Endodermal cell (in vitro differentiated cells): ENCODE measurements at regions not wholly inside any gene's neighbourhood (a gene's known extent, or its start where the extent isn't known, plus 50 kb on each side); places are given as distances from the start of the nearest gene placed in this dataset.

Experiments
- DNase-seq: peaks from one replicate; pipeline ENCODE4 v3.0.0-alpha.2; 2017
- H3K27ac ChIP-seq: 2 replicates; pipeline ENCODE4 v1.5.1; 2013; ENCODE audit warnings: mild to moderate bottlenecking, low read depth, low read length, moderate library complexity
- H3K27me3 ChIP-seq: 2 replicates; pipeline ENCODE4 v1.6.1; 2013; ENCODE audit warnings: mild to moderate bottlenecking, low read length, moderate library complexity; ENCODE audit not compliant: insufficient read depth, control insufficient read depth, poor library complexity, severe bottlenecking
- H3K36me3 ChIP-seq: 2 replicates; pipeline ENCODE4 v1.7.0; 2013; ENCODE audit warnings: mild to moderate bottlenecking, low read length, moderate library complexity; ENCODE audit not compliant: control insufficient read depth, insufficient read depth
- H3K4me1 ChIP-seq: one replicate; pipeline ENCODE4 v1.7.0; 2013; ENCODE audit warnings: low read length; ENCODE audit not compliant: control insufficient read depth, insufficient read depth
- H3K4me3 ChIP-seq: 2 replicates; pipeline ENCODE4 v1.5.1; 2013; ENCODE audit warnings: mild to moderate bottlenecking, low read length, moderate library complexity
- H3K9ac ChIP-seq: 2 replicates; pipeline ENCODE4 v1.6.1; 2013; ENCODE audit warnings: mild to moderate bottlenecking, low read length, moderate library complexity; ENCODE audit not compliant: poor library complexity, severe bottlenecking; ENCODE audit errors: extremely low read depth
- H3K9me3 ChIP-seq: 2 replicates; pipeline ENCODE4 v1.6.1; 2013; ENCODE audit warnings: mild to moderate bottlenecking, low read length, moderate library complexity; ENCODE audit not compliant: control insufficient read depth
- H3K27ac Mint-ChIP-seq: 2 replicates; pipeline ENCODE4 v1.8.0; 2020; ENCODE audit warnings: mixed read lengths
- H3K27me3 Mint-ChIP-seq: 2 replicates; pipeline ENCODE4 v1.8.0; 2021; ENCODE audit warnings: mild to moderate bottlenecking, mixed read lengths; ENCODE audit not compliant: insufficient read depth
- H3K36me3 Mint-ChIP-seq: 2 replicates; pipeline ENCODE4 v1.8.0; 2020; ENCODE audit warnings: low read depth, mixed read lengths
- H3K4me1 Mint-ChIP-seq: 2 replicates; pipeline ENCODE4 v1.8.0; 2020; ENCODE audit warnings: mixed read lengths
- H3K4me3 Mint-ChIP-seq: 2 replicates; pipeline ENCODE4 v1.8.0; 2020; ENCODE audit warnings: mild to moderate bottlenecking, moderate library complexity, mixed read lengths
- H3K9me3 Mint-ChIP-seq: 2 replicates; pipeline ENCODE4 v1.8.0; 2020; ENCODE audit warnings: mild to moderate bottlenecking, mixed read lengths
- CTCF ChIP-seq: fragments of 200-600 bp; sonication (generic); conservative IDR thresholded peaks from 2 replicates; pipeline ENCODE4 v1.5.0; 2021; ENCODE audit warnings: antibody characterized with exemption, mild to moderate bottlenecking
- WGBS, 2 experiments: methylation state at CpG; one replicate each; pipeline versions ENCODE4 v1.1.5 to v1.1.7; 2013; ENCODE audit warnings: missing lambda C conversion rate in 2 of 2, mixed read lengths in 1 of 2; ENCODE audit not compliant: insufficient coverage in 1 of 2, insufficient read length in 1 of 2; 5-methylcytosine and 5-hydroxymethylcytosine counted together

GRCh38 chr4:33072298-33073089 lies 2352.3 kb downstream of the PCDH7 start:
- Histone ChIP-seq H3K9ac (no peak overlapping the region), H3K4me1 (no peaks in the 10 kb centered on the region), H3K27ac (no peak overlapping the region), H3K36me3 (no peaks in the 10 kb centered on the region), H3K9me3 (no peaks in the 10 kb centered on the region), H3K4me3 (no peak overlapping the region), H3K27me3 (no peaks in the 10 kb centered on the region)
- H3K4me1 Mint-ChIP-seq, result no peaks in the 10 kb centered on the region
- no peaks in the 10 kb centered on the region for H3K36me3 Mint-ChIP-seq
- H3K27me3 Mint-ChIP-seq, result no peaks in the 10 kb centered on the region
- no peak overlapping the region for H3K4me3 Mint-ChIP-seq
- 94 to 100% methylated on average over 1 to 5 of the region's 5 CpGs for WGBS, 2 experiments
- TF ChIP-seq CTCF, result no peak
- H3K9me3 Mint-ChIP-seq, result peaks cover 3% of the 10 kb centered on the region
- DNase-seq, result no peak
- no peak overlapping the region for H3K27ac Mint-ChIP-seq

- Histone ChIP-seq H3K27ac (no peak overlapping the region), H3K36me3 (no peaks in the 10 kb centered on the region), H3K9me3 (no peaks in the 10 kb centered on the region), H3K4me3 (no peak overlapping the region), H3K9ac (no peak overlapping the region), H3K27me3 (no peaks in the 10 kb centered on the region), H3K4me1 (no peaks in the 10 kb centered on the region)
- WGBS, 2 experiments, result 76% methylated on average over 1 of the region's 1 CpG; no CpG with 5 or more reads in 1 of the 2 experiments
- no peak overlapping the region for H3K27ac Mint-ChIP-seq
- no peak overlapping the region for H3K4me3 Mint-ChIP-seq
- no peaks in the 10 kb centered on the region for H3K36me3 Mint-ChIP-seq
- no peak for DNase-seq
- no peaks in the 10 kb centered on the region for H3K4me1 Mint-ChIP-seq
- H3K9me3 Mint-ChIP-seq, result peaks cover 3% of the 10 kb centered on the region
- no peak for TF ChIP-seq CTCF
- H3K27me3 Mint-ChIP-seq, result no peaks in the 10 kb centered on the region
Observed at GRCh38 chr4:33073811-33074210, 2353.6 kb downstream of the PCDH7 start.

GRCh38 chr4:33078145-33078544 lies 2358.0 kb downstream of the PCDH7 start:
- no peak overlapping the region for H3K27ac ChIP-seq
- no peaks in the 10 kb centered on the region for H3K27me3 ChIP-seq
- Mint-ChIP-seq H3K4me3 (no peak overlapping the region), H3K27me3 (no peaks in the 10 kb centered on the region), H3K36me3 (no peaks in the 10 kb centered on the region), H3K4me1 (no peaks in the 10 kb centered on the region), H3K27ac (no peak overlapping the region), H3K9me3 (no peaks in the 10 kb centered on the region)
- 93% methylated on average over 2 of the region's 2 CpGs for WGBS, 2 experiments
- DNase-seq, result no peak
- no peak overlapping the region for H3K9ac ChIP-seq
- H3K9me3 ChIP-seq, result no peaks in the 10 kb centered on the region
- no peak overlapping the region for H3K4me3 ChIP-seq
- H3K4me1 ChIP-seq, result no peaks in the 10 kb centered on the region
- no peak for TF ChIP-seq CTCF
- H3K36me3 ChIP-seq, result no peaks in the 10 kb centered on the region
